A172 (cell line): ENCODE measurements at regions not wholly inside any gene's neighbourhood (a gene's known extent, or its start where the extent isn't known, plus 50 kb on each side); places are given as distances from the start of the nearest gene placed in this dataset.
A peak's percentile ranks its signal among the peaks of the same experiment; 100 is the strongest.

ENCODE experiments used
- DNase-seq: peaks from one replicate; pipeline ENCODE4 v3.0.0-alpha.2; 2015; ENCODE audit warnings: low spot score

DNA sequence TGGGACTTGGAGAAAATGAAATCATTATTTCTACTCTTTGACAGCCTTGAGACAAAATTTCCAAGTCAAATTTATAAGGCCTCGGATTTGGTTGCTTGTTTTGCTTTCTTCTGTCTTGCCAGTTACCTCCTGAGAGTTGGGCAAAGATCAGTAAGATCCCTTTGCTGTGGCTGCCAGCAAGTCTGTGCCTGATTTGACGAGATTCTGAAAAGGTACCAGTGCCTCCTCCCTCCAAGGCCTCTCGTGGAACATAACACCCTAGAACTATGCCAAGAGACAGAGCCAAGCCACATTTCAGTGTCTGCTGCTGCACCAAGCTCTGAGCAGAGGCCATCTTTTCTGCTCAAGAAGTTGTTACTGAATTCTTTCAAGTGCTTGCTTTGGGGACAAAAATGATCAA is 61.0 kb downstream of the GTPBP8 start:
- no peak for DNase-seq

DNA sequence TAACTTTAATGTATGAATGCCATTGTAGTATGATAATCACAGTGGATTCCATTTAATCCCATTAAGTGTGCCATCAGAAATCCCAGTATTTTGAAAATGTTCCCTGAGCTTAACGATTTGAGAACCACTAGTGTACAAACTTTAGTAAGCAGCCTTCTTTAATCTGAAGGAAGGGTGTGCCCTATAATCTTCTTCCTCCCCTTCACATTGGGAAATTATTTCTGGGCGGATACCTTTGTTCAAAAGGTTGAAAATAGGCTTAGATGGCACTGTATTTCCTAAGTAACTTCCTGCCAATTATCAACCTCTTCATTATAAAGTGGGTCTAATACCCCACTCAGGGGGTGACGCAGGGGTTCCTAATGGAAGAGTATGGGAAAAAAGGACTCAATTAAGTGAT is 62.4 kb downstream of the GTPBP8 start:
- no peak for DNase-seq

DNA sequence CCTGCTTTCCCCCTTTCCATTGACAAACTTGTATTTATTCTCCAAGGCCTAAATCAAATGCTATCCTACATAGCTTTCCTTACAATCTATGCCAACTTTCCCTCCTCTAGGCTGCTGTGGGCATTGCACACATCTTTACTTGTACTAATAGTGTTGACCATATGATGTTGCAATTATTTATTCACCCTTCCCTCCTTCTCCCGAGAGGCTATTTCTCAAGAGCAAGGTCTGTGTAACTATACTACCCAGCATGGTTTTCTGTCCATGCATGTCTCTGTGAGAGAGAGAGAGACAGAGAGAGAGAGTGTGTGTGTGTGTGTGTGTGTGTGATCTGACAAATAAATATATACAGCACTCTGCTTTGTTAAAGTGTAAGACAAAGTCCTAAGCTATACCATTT is 63.8 kb downstream of the GTPBP8 start:
- no peak for DNase-seq

DNA sequence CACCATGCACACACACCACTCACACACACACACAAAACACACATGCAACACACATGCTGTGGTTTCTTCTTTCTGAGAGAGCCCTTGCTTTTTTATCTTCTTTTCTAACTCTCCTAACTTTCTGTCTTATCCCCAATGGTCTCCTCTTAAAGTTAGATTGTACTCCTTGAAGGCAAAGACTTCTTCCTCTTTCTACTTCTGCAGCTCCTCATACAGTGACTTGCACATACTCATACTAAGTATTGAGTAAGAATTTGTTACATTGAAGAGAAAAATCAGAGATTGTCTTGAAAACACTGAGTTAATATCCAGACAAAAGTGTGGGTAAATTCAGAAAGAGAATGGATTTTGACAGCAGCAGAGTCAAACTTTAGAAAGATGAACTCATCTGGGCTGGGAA is 64.4 kb downstream of the GTPBP8 start:
- DNase-seq, result no peak

DNA sequence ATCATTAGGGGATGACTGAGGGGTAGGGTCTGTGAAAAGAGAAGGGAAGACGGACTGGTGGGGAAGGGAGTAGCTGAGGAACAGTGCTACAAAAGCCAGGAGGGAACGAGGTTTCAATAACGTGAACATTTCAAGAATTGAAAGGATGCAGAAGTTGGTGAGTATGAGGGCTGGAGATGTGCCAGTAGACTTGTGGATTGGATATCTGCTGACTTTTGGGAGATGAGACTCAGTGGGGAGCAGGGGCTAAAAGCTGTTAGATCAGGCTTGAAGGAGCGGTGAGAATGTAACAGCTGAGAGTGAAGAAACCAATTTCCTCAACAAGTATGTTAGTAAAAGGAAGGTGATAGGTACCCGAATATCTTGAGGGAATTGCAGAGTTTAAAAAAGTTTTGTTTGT is 65.2 kb downstream of the GTPBP8 start:
- no peak for DNase-seq

DNA sequence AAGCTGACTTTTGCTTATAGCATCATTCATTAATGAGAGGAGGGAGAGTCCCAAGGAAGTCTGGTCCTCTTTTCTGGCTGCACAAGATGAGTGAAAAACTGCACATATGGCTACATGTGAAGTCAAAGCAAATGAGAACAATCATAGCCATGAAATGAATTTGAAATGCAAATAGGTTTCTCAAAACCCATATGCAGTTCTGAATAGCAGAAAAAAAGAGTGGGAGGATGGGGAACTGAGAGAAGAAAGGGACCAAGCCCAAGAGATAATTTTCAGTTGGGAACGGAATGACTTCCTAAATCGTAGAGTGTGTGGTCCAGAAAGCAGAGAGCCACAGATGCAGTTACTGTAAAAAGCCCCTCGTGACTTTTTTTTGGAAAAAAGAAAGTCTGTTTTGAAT is 66.3 kb downstream of the GTPBP8 start:
- DNase-seq, result no peak

DNA sequence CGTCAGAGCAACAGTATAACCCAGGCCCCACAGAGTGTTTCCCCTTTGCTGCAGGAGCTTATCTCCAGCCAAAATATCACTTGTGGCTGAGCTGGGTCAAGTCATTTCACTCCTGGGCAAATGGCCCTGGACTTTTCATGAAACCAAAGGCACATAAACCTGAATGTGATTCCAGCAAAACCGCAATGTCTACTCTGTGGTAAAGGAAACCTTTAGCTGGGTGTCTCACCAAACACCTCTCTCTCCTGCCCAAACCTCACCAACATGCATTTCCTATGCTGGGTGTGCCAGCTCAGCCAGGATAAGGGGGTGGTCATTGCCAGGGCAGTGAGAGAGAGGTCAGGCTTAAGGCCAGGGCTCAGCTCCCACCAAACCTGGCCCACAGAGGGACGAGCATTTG is 67.4 kb downstream of the GTPBP8 start:
- no peak for DNase-seq

DNA sequence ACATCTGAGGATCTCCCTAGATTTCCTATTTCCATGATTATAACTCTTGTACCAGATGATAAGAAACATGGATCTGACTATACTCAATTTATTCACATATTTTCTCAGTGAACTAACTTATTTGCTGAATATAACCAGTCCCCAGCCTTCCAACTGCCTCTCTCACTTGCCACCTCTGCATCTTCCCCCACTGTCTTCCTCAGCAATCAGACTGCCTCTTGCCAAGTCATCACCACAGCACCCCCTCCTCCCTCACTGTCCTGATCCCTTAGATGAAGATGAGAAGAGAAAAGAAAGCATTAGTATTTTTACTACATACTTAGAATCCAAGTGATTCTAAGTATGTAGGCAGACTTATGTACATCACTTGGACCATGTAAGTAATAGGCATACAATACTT is 71.9 kb downstream of the GTPBP8 start:
- no peak for DNase-seq

DNA sequence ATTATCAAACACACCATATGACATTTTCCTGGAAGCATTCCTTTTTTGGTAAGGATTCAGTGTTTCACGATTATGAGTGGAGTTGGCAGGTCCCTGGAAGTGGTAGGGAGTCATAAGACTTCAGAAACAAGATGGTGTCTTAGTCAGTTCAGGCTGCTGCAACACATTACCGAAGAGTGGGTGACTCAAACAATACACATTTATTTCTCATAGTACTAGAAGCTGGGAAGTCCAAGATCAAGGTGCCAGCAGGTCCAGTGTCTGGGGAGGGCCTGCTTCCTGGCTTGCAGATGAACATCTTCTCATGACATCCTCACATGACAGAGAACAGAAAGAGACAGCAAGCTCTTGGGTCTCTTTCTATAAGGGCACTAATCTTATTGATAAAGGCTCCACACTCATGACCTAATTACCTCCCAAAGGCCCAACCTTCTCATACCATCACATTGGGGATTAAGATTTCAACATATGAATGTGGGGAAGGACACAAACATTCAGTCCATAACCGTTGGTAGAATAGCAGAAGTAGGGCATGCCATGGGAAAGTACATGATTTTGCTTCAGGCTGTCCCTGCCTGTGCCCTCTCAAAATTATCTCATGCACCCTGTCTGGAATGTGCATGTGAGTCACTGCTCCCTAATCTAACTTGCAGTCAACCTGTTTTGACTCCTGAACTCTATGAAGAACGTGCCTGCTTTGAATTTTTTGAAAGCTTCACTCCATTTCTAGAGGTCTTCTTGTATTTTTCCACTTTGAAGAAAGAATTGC is 72.5 kb downstream of the GTPBP8 start:
- no peak for DNase-seq

DNA sequence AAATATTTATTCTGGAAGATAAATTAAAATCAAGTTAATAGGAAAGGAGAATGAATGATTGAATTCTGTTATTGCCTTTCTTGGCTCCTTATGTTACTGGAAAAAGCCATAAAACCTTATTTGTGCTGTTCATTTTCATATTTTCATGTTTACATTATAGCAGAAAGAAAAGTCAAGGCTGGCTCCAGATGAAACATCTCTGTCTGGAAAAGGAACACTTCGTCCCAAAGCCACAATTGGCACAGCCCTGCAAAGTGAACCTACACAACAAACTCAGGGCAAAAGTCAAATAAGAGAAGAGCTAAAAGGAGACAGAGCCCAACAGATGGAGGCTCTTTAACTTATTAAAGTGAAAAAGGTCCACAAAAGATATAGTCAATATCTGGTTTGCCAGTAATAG is 73.4 kb downstream of the GTPBP8 start:
- DNase-seq, result no peak

DNA sequence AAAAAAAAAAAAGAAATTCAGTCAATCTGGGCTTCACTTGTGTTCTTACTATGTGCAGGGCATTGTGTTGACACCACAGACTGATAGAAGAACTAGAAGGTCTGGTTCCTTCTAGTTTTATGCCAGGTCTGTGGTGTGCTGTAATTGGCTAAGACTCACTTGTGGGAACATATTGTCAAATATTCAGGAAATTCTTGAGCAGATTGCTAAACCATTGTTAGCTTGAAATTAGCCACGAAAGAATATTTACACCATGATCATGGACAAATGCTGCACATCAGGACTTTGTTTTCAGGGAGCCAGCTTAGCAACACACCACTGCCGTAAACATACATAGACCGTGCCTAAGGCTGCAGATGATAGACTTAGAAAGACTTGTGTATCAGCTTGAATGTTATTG is 74.6 kb downstream of the GTPBP8 start:
- DNase-seq, result no peak

DNA sequence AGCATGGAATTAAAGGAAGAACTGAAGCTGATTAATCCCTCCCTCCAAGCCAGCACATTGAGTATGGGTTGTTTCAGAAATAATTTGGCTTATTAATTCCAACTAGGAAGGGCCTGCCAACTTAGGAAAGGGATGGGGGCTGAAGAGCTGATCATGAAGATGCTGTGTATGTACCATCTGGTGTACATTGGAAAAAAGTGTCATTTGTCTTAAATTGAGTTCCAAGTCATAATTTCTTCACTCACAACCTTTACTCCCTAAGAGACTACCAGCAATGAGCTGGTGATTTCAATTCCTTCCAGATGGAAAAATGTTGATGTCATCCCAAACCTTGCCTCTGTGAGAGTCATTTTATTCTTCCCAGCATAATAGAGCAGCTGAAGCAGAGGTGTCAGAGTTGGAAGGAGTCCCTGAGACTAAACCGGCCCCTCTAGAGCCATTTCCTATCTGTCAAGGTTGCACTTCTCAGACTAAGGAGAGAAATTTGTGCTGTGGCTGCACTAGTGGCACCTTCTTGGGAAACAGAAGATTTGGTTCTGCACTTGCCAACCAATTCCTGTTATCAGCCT is 79.4 kb downstream of the GTPBP8 start:
- DNase-seq, result no peak

DNA sequence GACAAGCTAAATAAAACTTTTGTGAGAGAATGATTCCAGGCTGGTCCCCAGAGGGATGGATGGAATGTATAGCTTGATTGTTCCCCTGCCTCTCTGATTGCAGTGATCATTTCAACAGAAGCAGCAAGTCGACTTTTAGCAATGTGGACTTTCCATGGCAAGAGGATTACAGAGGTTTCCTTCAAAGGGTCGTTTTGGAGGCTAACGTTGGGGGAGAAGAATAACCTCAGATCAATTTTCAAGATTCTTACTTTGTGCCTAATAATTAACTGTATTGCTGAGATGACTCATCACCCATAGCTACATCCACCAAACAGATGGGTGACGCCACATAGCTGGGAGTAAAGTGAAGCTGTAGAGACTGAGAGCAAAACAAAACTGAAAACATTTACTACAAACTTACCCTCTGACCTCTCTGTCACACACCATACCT is 79.9 kb downstream of the GTPBP8 start:
- DNase-seq, result no peak

DNA sequence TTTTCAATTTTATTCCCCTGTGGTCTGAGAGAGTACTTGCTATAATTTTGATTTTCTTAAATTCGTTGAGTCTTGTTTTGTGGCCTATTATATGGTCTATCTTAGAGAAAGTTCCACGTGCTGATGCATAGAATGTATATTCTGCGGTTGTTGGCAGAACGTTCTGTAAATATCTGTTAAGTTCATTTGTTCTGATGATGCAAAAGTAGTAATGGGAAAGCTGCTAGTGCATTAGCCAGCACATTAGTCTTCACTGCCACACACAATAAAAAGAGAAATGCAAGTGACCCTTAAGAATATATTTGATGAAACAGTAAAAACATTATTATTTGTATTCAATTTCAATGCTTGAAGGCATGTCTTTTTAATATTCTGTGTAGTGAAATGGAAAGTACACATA is 84.8 kb downstream of the GTPBP8 start:
- DNase-seq, result no peak

DNA sequence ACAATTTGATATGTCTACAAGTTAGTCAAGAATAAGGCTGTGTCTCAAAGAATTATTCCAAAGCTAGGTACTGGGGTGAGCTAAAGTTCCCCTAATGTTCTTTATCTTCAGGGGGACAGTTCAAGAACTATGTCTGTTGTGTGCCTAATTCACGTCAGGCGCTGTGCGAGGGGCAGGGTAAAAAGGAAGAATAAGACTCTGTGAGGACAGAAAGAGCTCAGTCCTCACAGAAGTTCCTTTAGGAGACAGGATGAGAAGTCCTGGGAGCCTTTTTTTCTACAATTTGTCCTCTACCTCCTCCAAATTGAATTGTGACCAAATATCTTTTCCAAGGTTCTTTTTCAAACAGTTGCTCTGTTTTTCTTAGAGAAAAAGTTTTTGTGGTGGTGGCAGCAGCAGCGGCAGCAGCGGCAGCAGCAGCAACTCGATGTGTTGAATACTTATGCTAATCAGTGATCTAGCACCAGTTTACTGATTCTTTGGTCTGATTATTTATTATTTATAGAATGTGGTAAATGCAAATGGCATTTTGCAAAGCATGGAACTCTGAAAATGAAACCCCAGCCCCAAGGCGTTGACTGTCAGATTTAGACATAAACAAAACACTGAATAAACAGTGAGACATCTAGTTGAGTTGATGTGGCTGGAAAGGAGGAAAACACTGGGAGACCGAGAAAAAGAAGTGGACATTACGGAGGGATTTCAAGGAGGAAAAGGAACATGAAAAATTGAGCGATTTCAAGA is 88.6 kb downstream of the GTPBP8 start:
- no peak for DNase-seq

DNA sequence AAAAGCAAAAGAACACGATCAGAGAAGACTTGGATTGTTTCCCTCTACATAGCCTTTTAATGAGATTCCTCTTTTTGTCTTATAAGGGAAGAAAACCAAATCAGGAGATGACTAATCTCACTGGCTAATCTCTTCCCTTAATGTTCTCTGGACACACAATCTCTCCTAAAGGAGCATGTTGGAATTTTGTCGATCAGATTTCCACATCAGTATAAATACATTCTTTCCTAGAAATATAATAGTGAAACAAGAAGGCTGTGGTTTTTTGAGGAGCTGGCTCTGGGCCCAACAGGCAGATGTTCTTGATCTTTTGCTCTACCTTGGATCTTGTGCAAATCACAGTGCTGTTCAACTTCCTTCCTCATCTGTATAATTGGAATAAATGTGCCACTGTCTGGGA is 94.0 kb downstream of the GTPBP8 start:
- DNase-seq, result peak; percentile 65

DNA sequence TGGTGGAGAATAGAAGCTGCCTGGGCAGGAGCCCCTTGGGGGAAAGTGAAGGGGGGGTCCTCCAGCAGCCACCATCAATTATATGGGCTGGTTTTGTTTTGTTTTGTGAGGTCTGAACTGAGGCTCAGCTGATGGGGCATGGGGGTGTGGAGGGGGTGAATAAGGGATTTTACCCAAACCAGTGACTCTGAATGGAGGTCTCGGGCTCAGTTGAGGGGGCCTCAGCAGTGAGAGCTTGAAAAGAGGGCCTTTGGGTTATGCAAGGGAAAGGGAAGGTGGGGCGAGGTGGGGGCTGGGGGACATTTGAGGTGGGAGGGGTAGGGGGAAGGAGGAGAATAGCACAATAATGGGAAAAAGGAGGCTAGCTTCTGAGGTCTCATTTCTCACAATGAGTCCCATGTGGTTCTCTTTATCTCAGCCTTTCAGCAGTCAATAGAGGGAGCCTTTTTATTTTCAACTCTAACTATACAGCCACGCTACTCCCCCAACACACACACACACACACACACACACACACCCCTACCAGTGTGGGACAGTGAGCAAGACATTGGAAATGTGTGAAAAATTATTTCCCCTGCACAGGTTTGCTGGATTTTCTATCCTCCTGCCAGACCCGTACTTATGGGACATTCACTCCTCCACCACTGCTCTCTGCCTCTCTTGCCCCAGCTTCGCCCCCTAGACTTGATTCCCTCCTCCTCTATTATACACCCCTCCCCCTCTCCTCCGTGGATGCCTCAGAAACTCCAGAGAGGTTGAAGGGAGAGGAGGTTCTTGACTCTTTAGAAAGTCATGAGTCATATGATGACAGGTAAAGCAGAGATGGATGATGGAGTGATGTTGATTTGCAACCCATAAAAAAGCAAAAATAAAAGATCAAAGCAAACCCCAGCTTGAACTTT is 96.0 kb downstream of the GTPBP8 start:
- DNase-seq, result no peak

DNA sequence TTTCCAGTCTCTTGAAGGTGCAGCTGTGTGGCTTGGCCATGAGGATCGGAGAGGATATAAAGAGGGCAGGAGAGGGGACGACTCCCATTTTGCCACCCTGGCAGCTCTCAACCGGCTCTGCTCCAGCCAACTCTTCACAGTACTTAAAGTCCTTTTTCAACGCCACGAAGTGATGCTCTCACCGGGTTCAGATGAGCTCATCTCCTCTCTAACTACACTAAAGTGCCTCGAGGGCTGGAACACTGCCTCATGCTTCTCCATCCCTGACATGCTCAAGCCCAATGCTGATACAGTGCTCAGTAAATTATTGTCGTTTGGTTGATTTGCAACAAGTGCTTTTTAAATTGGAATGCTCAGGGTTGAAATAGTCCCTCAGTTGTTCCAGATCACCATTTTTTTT is 97.8 kb downstream of the GTPBP8 start:
- no peak for DNase-seq

DNA sequence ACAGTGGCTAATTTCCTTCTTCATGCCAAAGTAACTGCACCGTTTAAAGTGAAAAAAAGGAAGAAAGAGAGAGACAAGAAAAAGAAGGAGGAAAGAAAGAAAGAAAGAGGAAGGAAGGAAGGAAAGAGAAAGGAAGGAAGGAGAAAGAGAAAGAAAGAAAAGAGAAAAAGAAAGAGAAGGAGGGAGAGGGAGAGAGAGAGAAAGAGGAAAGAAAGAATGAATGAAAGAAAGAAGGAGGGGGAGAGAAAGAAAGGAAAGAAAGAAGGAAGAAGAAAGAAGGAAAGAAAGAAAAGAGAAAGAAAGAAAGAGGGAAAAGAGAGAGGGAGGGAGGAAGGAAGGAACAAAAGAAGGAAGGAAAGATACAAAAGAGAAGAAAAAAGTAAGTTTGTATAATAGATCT is 100.6 kb downstream of the GTPBP8 start:
- no peak for DNase-seq

DNA sequence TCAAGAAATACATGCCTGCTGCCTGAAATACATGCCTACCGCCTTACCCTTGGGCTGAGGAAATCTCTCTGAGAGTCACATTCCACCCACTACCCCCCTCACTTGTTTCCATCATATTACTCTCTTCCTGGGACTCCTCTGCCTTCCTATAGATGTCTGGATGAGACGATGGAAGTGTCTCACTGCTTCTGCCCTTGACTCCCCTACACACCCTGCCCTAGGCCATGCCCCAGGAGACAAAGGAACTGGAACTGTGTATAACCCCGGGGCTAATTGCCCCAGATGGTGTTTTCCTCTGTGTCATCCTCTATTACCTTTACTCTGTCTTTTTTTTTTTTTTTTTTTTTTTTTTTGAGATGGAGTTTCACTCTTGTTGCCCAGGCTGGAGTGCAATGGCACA is 102.0 kb downstream of the GTPBP8 start:
- no peak for DNase-seq

DNA sequence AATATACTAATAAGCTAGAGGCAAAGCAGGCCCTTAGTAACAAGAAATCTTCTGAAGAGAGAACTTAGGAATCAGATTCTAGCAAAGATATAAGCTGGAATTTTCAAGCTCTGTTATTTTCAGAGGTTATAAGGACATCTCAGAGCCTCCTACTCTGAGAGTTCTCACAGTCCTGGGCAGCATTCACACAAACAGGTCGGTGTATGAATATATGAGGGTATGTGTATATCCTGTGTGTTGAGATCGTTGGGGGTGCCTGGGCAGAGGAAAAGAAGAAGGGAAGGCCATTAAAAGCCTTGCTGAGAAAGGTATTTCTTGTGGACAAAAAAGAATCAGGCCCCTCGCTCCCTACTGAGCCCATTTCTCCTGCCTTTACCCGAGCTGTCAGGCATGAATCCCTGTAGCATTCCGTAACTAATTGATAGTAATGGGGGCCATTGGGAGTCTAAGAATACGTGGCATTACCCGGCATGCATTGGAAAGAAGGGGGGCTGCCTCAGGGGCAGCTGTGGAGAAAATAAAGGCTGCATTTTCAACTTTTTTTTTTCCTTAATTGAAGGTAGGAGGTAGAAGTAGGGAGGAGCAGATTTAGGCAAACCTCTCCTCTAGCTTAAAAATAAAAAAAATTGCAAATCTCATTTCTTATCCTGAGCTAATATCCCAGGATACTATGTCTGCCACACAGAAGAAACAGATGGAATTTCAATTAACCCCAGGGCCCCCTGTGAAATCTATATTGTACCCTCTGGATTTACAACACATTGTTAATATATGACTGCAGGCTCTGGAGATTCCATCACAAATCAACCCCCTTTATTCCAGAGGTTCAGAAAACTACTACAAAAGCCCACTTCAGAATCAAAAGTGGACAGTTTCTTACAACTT is 103.8 kb downstream of the GTPBP8 start:
- no peak for DNase-seq
